Stimulated activated effector memory CD8-positive, alpha-beta T cell treated with anti-CD3 and anti-CD28 coated beads, Interleukin-12 subunit alpha, Interleukin-12 subunit beta, amount 100 ng/mL, for 72 hours (primary cell): ENCODE measurements at regions not wholly inside any gene's neighbourhood (a gene's known extent, or its start where the extent isn't known, plus 50 kb on each side); places are given as distances from the start of the nearest gene placed in this dataset.
"Not testable (repeated sequence)": the region's sequence is repeated elsewhere in the genome, so short reads cannot be mapped to it uniquely, and the experiment has no call there.

Experiments
- ATAC-seq: fragments of 150-1000 bp; cut with Tn5 transposase; 2 replicates; pipeline ENCODE4 v1.10.0; 2021
- DNase-seq, 2 donors: peaks; one replicate each; pipeline ENCODE4 v3.0.0; 2021 to 2022; ENCODE audit warnings: low spot score in 2 of 2
- H3K27ac Mint-ChIP-seq: one replicate; pipeline ENCODE4 v1.8.0; 2022; ENCODE audit warnings: mild to moderate bottlenecking, mixed read lengths
- H3K36me3 Mint-ChIP-seq: one replicate; pipeline ENCODE4 v1.8.0; 2022; ENCODE audit warnings: mild to moderate bottlenecking, mixed read lengths
- H3K4me1 Mint-ChIP-seq: one replicate; pipeline ENCODE4 v1.8.0; 2022; ENCODE audit warnings: mixed read lengths
- H3K4me3 Mint-ChIP-seq: one replicate; pipeline ENCODE4 v1.8.0; 2022; ENCODE audit warnings: mild to moderate bottlenecking, mixed read lengths
- H3K9me3 Mint-ChIP-seq: one replicate; pipeline ENCODE4 v1.8.0; 2022; ENCODE audit warnings: mixed read lengths

- no peaks in the 10 kb centered on the region for H3K9me3 Mint-ChIP-seq
- ATAC-seq = no peak
- no peak overlapping the region for H3K4me3 Mint-ChIP-seq
- no peak overlapping the region for H3K27ac Mint-ChIP-seq
- H3K36me3 Mint-ChIP-seq = no peaks in the 10 kb centered on the region
- peaks cover 25% of the 10 kb centered on the region for H3K4me1 Mint-ChIP-seq
- DNase-seq = no peak
Observed at GRCh38 chr10:45564303-45564959, 108.1 kb downstream of the ZFAND4 start.

- ATAC-seq (peak; percentile 79), DNase-seq (no peak)
- Mint-ChIP-seq H3K9me3 (no peaks in the 10 kb centered on the region), H3K4me1 (peaks cover 38% of the 10 kb centered on the region), H3K4me3 (peak overlapping the region; percentile 3), H3K36me3 (no peaks in the 10 kb centered on the region), H3K27ac (peak overlapping the region; percentile 15)
Observed at GRCh38 chr10:45561952-45562351, 110.6 kb downstream of the ZFAND4 start.

- H3K27ac Mint-ChIP-seq = no peak overlapping the region
- ATAC-seq (no peak), DNase-seq (no peak)
- H3K9me3 Mint-ChIP-seq = no peaks in the 10 kb centered on the region
- no peaks in the 10 kb centered on the region for H3K36me3 Mint-ChIP-seq
- H3K4me1 Mint-ChIP-seq = peaks cover 32% of the 10 kb centered on the region
- H3K4me3 Mint-ChIP-seq = no peak overlapping the region
Observed at GRCh38 chr10:45560262-45560661, 112.3 kb downstream of the ZFAND4 start.

- no peaks in the 10 kb centered on the region for H3K9me3 Mint-ChIP-seq
- peak overlapping the region; percentile 79 for H3K27ac Mint-ChIP-seq
- H3K36me3 Mint-ChIP-seq = no peaks in the 10 kb centered on the region
- H3K4me3 Mint-ChIP-seq = no peak overlapping the region
- DNase-seq (no peak), ATAC-seq (no peak)
- peaks cover 33% of the 10 kb centered on the region for H3K4me1 Mint-ChIP-seq
Observed at GRCh38 chr10:45558425-45558824, 114.1 kb downstream of the ZFAND4 start.

- peak overlapping the region; percentile 51 for H3K4me3 Mint-ChIP-seq
- H3K9me3 Mint-ChIP-seq = no peaks in the 10 kb centered on the region
- no peaks in the 10 kb centered on the region for H3K36me3 Mint-ChIP-seq
- H3K27ac Mint-ChIP-seq = peak overlapping the region; percentile 79
- DNase-seq (no peak), ATAC-seq (peak; percentile 85)
- peaks cover 37% of the 10 kb centered on the region for H3K4me1 Mint-ChIP-seq
Observed at GRCh38 chr10:45557275-45557905, 115.2 kb downstream of the ZFAND4 start.

- Mint-ChIP-seq H3K4me1 (peaks cover 35% of the 10 kb centered on the region), H3K27ac (no peak overlapping the region), H3K36me3 (no peaks in the 10 kb centered on the region), H3K4me3 (no peak overlapping the region), H3K9me3 (no peaks in the 10 kb centered on the region)
- no peak for ATAC-seq
- no peak for DNase-seq
Observed at GRCh38 chr10:45555795-45556194, 116.8 kb downstream of the ZFAND4 start.

GRCh38 chr10:45555332-45555731, 117.2 kb downstream of the ZFAND4 start:
- DNase-seq, H3K27ac Mint-ChIP-seq, ATAC-seq, H3K4me3 Mint-ChIP-seq, H3K9me3 Mint-ChIP-seq, H3K36me3 Mint-ChIP-seq: not testable (repeated sequence)
- H3K4me1 Mint-ChIP-seq = peaks cover 35% of the 10 kb centered on the region

GRCh38 chr10:45553613-45554012, 119.0 kb downstream of the ZFAND4 start:
- peaks cover 27% of the 10 kb centered on the region for H3K4me1 Mint-ChIP-seq
- DNase-seq = no peak
- no peak overlapping the region for H3K4me3 Mint-ChIP-seq
- no peaks in the 10 kb centered on the region for H3K9me3 Mint-ChIP-seq
- ATAC-seq = no peak
- H3K27ac Mint-ChIP-seq = no peak overlapping the region
- no peaks in the 10 kb centered on the region for H3K36me3 Mint-ChIP-seq

GRCh38 chr10:45553155-45553554, 119.4 kb downstream of the ZFAND4 start:
- Mint-ChIP-seq H3K4me3 (no peak overlapping the region), H3K27ac (no peak overlapping the region), H3K36me3 (no peaks in the 10 kb centered on the region), H3K4me1 (peaks cover 23% of the 10 kb centered on the region), H3K9me3 (no peaks in the 10 kb centered on the region)
- ATAC-seq = no peak
- DNase-seq = no peak

GRCh38 chr10:45552476-45552875, 120.1 kb downstream of the ZFAND4 start:
- Mint-ChIP-seq H3K9me3 (no peaks in the 10 kb centered on the region), H3K4me1 (peaks cover 16% of the 10 kb centered on the region), H3K27ac (no peak overlapping the region), H3K4me3 (no peak overlapping the region), H3K36me3 (no peaks in the 10 kb centered on the region)
- DNase-seq (no peak), ATAC-seq (no peak)

GRCh38 chr10:45550903-45551786, 121.4 kb downstream of the ZFAND4 start:
- ATAC-seq (no peak), DNase-seq (no peak)
- Mint-ChIP-seq H3K4me1 (peaks cover 12% of the 10 kb centered on the region), H3K9me3 (no peaks in the 10 kb centered on the region), H3K36me3 (no peaks in the 10 kb centered on the region), H3K27ac (peak overlapping the region; percentile 41), H3K4me3 (no peak overlapping the region)

GRCh38 chr10:45548068-45548467, 124.5 kb downstream of the ZFAND4 start:
- Mint-ChIP-seq H3K4me1 (peaks cover 7% of the 10 kb centered on the region), H3K4me3 (no peak overlapping the region), H3K9me3 (no peaks in the 10 kb centered on the region), H3K36me3 (no peaks in the 10 kb centered on the region), H3K27ac (no peak overlapping the region)
- no peak for ATAC-seq
- no peak for DNase-seq

- DNase-seq (no peak), ATAC-seq (no peak)
- Mint-ChIP-seq H3K36me3 (no peaks in the 10 kb centered on the region), H3K4me1 (peaks cover 6% of the 10 kb centered on the region), H3K4me3 (no peak overlapping the region), H3K9me3 (no peaks in the 10 kb centered on the region), H3K27ac (no peak overlapping the region)
Observed at GRCh38 chr10:45547207-45547606, 125.4 kb downstream of the ZFAND4 start.

GRCh38 chr10:45545150-45545549, 127.4 kb downstream of the ZFAND4 start:
- no peak overlapping the region for H3K4me3 Mint-ChIP-seq
- H3K4me1 Mint-ChIP-seq = no peaks in the 10 kb centered on the region
- H3K27ac Mint-ChIP-seq = no peak overlapping the region
- no peaks in the 10 kb centered on the region for H3K36me3 Mint-ChIP-seq
- ATAC-seq (no peak), DNase-seq (no peak)
- H3K9me3 Mint-ChIP-seq = no peaks in the 10 kb centered on the region

GRCh38 chr10:45544191-45544590, 128.4 kb downstream of the ZFAND4 start:
- no peaks in the 10 kb centered on the region for H3K36me3 Mint-ChIP-seq

More at GRCh38 chr10:45544191-45544590, 128.4 kb downstream of the ZFAND4 start:
- Mint-ChIP-seq H3K4me3 (no peak overlapping the region), H3K9me3 (no peaks in the 10 kb centered on the region), H3K4me1 (peaks cover 4% of the 10 kb centered on the region), H3K27ac (no peak overlapping the region)
- DNase-seq (no peak), ATAC-seq (no peak)
